IgD-negative memory B cell (primary cell): ENCODE measurements at regions not wholly inside any gene's neighbourhood (a gene's known extent, or its start where the extent isn't known, plus 50 kb on each side); places are given as distances from the start of the nearest gene placed in this dataset.
"Not testable (repeated sequence)": the region's sequence is repeated elsewhere in the genome, so short reads cannot be mapped to it uniquely, and the experiment has no call there.

ENCODE experiments used
- H3K27ac Mint-ChIP-seq, 3 donors: one replicate each; pipeline ENCODE4 v1.8.0; 2020 to 2022; ENCODE audit warnings: mild to moderate bottlenecking in 3 of 3, mixed read lengths in 3 of 3, moderate library complexity in 1 of 3
- H3K27me3 Mint-ChIP-seq: one replicate; pipeline ENCODE4 v1.8.0; 2021; ENCODE audit warnings: mixed read lengths
- H3K36me3 Mint-ChIP-seq: one replicate; pipeline ENCODE4 v1.8.0; 2020; ENCODE audit warnings: mild to moderate bottlenecking, mixed read lengths
- H3K4me1 Mint-ChIP-seq, 3 donors: one replicate each; pipeline ENCODE4 v1.8.0; 2020 to 2022; ENCODE audit warnings: mixed read lengths in 3 of 3, mild to moderate bottlenecking in 1 of 3
- H3K4me3 Mint-ChIP-seq, 4 donors: one replicate each; pipeline ENCODE4 v1.8.0; 2020 to 2022; ENCODE audit warnings: mild to moderate bottlenecking in 4 of 4, mixed read lengths in 4 of 4, moderate library complexity in 3 of 4
- H3K9me3 Mint-ChIP-seq, 3 donors: one replicate each; pipeline ENCODE4 v1.8.0; 2020 to 2021; ENCODE audit warnings: mixed read lengths in 3 of 3, mild to moderate bottlenecking in 1 of 3

GRCh38 chrX:94932278-94932965 lies 1258.4 kb downstream of the FAM133A start:
- Mint-ChIP-seq H3K4me1 (peaks cover 0 to 1% (median 0%) of the 10 kb centered on the region in 3 donors), H3K4me3 (no peak overlapping the region)

GRCh38 chrX:94936722-94937121 lies 1262.7 kb downstream of the FAM133A start:
- no peak overlapping the region for H3K27ac Mint-ChIP-seq
- H3K4me3 Mint-ChIP-seq = no peak overlapping the region
- H3K4me1 Mint-ChIP-seq = peaks cover 0 to 1% (median 0%) of the 10 kb centered on the region in 3 donors
- H3K9me3 Mint-ChIP-seq = peaks cover 2 to 3% (median 3%) of the 10 kb centered on the region in 3 donors
- no peaks in the 10 kb centered on the region for H3K36me3 Mint-ChIP-seq
- H3K27me3 Mint-ChIP-seq = no peaks in the 10 kb centered on the region

More at GRCh38 chrX:94932278-94932965, 1258.4 kb downstream of the FAM133A start:
- Mint-ChIP-seq H3K27ac (no peak overlapping the region), H3K9me3 (peaks cover 2 to 3% (median 2%) of the 10 kb centered on the region in 3 donors), H3K27me3 (no peaks in the 10 kb centered on the region), H3K36me3 (no peaks in the 10 kb centered on the region)

- no peaks in the 10 kb centered on the region for H3K36me3 Mint-ChIP-seq
- H3K27ac Mint-ChIP-seq = no peak overlapping the region
- H3K27me3 Mint-ChIP-seq = no peaks in the 10 kb centered on the region
- H3K4me3 Mint-ChIP-seq = no peak overlapping the region
- H3K4me1 Mint-ChIP-seq = peaks cover 0 to 1% (median 0%) of the 10 kb centered on the region in 3 donors
- H3K9me3 Mint-ChIP-seq = peaks cover 3% of the 10 kb centered on the region in 3 donors
These were observed 1263.5 kb downstream of the FAM133A start for GRCh38 chrX:94937491-94937890.

- Mint-ChIP-seq H3K36me3 (no peaks in the 10 kb centered on the region), H3K27me3 (no peaks in the 10 kb centered on the region), H3K9me3 (peaks cover 0 to 10% (median 3%) of the 10 kb centered on the region in 3 donors), H3K4me3 (no peak overlapping the region), H3K4me1 (no peaks in the 10 kb centered on the region), H3K27ac (no peak overlapping the region)
These were observed 1268.6 kb downstream of the FAM133A start for GRCh38 chrX:94942603-94943002.

GRCh38 chrX:94946137-94946536 lies 1272.1 kb downstream of the FAM133A start:
- H3K9me3 Mint-ChIP-seq = peaks cover 0 to 10% (median 1%) of the 10 kb centered on the region in 3 donors
- not testable (repeated sequence) for H3K4me3 Mint-ChIP-seq, H3K27ac Mint-ChIP-seq, H3K36me3 Mint-ChIP-seq, H3K27me3 Mint-ChIP-seq, H3K4me1 Mint-ChIP-seq

- Mint-ChIP-seq H3K27ac (no peak overlapping the region), H3K9me3 (peaks cover 0 to 6% (median 0%) of the 10 kb centered on the region in 3 donors), H3K36me3 (no peaks in the 10 kb centered on the region), H3K4me1 (no peaks in the 10 kb centered on the region), H3K27me3 (no peaks in the 10 kb centered on the region), H3K4me3 (no peak overlapping the region)
These were observed 1287.7 kb downstream of the FAM133A start for GRCh38 chrX:94961730-94962129.

- Mint-ChIP-seq H3K9me3 (peaks cover 0 to 9% (median 2%) of the 10 kb centered on the region in 3 donors), H3K36me3 (no peaks in the 10 kb centered on the region), H3K4me3 (no peak overlapping the region), H3K27me3 (no peaks in the 10 kb centered on the region), H3K27ac (no peak overlapping the region), H3K4me1 (no peaks in the 10 kb centered on the region)
These were observed 1303.6 kb downstream of the FAM133A start for GRCh38 chrX:94977562-94977961.

GRCh38 chrX:94977986-94978385 lies 1304.0 kb downstream of the FAM133A start:
- no peaks in the 10 kb centered on the region for H3K36me3 Mint-ChIP-seq
- H3K4me1 Mint-ChIP-seq = no peaks in the 10 kb centered on the region
- H3K27me3 Mint-ChIP-seq = no peaks in the 10 kb centered on the region
- H3K4me3 Mint-ChIP-seq = no peak overlapping the region
- H3K9me3 Mint-ChIP-seq = peaks cover 0 to 9% (median 2%) of the 10 kb centered on the region in 3 donors
- H3K27ac Mint-ChIP-seq = no peak overlapping the region
